BJ (cell line): ENCODE measurements at regions not wholly inside any gene's neighbourhood (a gene's known extent, or its start where the extent isn't known, plus 50 kb on each side); places are given as distances from the start of the nearest gene placed in this dataset.

ENCODE experiments used
- CTCF ChIA-PET: fragments of 350-600 bp; formaldehyde crosslinking; extraction: SDS; loops from one replicate; lab custom pipeline; 2021; ENCODE audit warnings: antibody characterized with exemption, inconsistent platforms; lab: Yijun Ruan, JAX
- POLR2A ChIA-PET: fragments of 300-600 bp; sonication (Branson Sonifier 250); formaldehyde crosslinking; extraction: SDS; loops from one replicate; lab custom pipeline; 2021; ENCODE audit warnings: antibody characterized with exemption; lab: Charles Lee
- DNase-seq: peaks from one replicate; pipeline ENCODE4 v3.0.0-alpha.2; 2011; ENCODE audit warnings: low read depth
- H3K27me3 ChIP-seq: 2 replicates; pipeline ENCODE4 v1.6.0; 2011; ENCODE audit warnings: low read length; ENCODE audit not compliant: control insufficient read depth, insufficient read depth
- H3K36me3 ChIP-seq: 2 replicates; pipeline ENCODE4 v1.5.1; 2011; ENCODE audit warnings: low read length; ENCODE audit not compliant: control insufficient read depth, insufficient read depth
- H3K4me3 ChIP-seq: 2 replicates; pipeline ENCODE4 v1.5.1; 2011; ENCODE audit warnings: low read depth, mild to moderate bottlenecking, control low read depth, low read length
- TF ChIP-seq, protein P1 (sequence below): IDR thresholded peaks from 2 replicates; pipeline ENCODE4 v1.5.1; 2011; ENCODE audit warnings: low read depth, mild to moderate bottlenecking, control low read depth, inconsistent platforms, low read length, moderate library complexity; ENCODE audit not compliant: insufficient read depth

DNA sequence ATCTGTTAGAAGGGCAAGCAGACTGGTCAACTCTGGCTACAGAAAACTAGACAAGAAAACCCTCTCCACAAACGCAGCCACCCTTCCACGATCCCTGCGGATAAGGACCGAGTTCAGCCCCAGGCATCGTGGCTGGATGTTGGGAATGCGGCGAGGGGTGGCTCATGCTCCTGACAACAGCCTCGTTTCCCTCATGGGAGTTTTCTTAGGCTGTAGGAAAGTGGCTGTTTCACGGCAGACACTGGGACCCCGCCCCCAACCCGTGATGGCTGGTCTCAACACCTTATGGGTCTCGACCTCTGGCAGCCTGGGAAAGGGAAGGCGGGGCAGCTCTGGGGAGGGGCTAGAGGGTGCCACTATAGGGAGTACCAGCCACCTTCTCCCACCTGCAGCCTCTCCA is 123.3 kb downstream of the RFLNA start:
- no peak for DNase-seq
- POLR2A ChIA-PET, result interaction anchor here (0.6 kb wide), 1 partner anchor 135 kb away, joined by 3 read pairs; no protein-coding TSS in a partner anchor
- H3K27me3 ChIP-seq, result no peaks in the 10 kb centered on the region
- TF ChIP-seq, protein P1, sequence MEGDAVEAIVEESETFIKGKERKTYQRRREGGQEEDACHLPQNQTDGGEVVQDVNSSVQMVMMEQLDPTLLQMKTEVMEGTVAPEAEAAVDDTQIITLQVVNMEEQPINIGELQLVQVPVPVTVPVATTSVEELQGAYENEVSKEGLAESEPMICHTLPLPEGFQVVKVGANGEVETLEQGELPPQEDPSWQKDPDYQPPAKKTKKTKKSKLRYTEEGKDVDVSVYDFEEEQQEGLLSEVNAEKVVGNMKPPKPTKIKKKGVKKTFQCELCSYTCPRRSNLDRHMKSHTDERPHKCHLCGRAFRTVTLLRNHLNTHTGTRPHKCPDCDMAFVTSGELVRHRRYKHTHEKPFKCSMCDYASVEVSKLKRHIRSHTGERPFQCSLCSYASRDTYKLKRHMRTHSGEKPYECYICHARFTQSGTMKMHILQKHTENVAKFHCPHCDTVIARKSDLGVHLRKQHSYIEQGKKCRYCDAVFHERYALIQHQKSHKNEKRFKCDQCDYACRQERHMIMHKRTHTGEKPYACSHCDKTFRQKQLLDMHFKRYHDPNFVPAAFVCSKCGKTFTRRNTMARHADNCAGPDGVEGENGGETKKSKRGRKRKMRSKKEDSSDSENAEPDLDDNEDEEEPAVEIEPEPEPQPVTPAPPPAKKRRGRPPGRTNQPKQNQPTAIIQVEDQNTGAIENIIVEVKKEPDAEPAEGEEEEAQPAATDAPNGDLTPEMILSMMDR, result no peak
- H3K4me3 ChIP-seq, result no peak overlapping the region
- CTCF ChIA-PET, result no interaction called here
- peaks cover 28% of the 10 kb centered on the region for H3K36me3 ChIP-seq

DNA sequence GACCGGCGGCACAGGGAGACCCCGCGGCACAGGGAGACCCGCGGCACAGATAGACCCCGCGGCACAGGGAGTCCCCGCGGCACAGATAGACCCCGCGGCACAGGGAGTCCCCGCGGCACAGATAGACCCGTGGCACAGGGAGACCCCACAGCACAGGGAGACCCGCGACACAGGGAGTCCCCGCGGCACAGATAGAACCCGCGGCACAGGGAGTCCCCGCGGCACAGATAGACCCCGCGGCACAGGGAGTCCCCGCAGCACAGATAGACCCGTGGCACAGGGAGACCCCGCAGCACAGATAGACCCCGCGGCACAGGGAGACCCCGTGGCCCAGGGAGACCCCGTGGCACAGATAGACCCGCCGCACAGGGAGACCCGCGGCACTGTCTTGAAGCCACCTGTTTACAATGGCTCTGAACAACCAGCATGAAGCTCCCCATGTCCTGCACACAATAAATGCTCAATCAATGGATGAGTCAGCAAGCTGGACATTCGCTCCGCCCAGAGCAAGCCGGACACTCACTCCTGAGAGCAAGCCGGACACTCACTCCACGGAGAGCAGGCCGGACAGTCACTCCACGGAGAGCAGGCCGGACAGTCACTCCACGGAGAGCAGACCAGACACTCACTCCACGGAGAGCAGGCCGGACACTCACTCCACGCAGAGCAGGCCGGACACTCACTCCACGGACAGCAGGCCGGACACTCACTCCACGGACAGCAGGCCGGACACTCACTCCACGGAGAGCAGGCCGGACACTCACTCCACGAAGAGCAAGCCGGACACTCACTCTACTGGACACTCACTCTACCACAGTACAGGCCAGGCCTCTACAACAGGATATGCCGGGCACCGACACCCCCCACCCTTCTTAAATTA is 121.9 kb downstream of the RFLNA start:
- TF ChIP-seq, protein P1, result no peak
- ChIA-PET POLR2A (no interaction called here), CTCF (no interaction called here)
- Histone ChIP-seq H3K4me3 (no peak overlapping the region), H3K36me3 (peaks cover 35% of the 10 kb centered on the region), H3K27me3 (no peaks in the 10 kb centered on the region)
- no peak for DNase-seq

DNA sequence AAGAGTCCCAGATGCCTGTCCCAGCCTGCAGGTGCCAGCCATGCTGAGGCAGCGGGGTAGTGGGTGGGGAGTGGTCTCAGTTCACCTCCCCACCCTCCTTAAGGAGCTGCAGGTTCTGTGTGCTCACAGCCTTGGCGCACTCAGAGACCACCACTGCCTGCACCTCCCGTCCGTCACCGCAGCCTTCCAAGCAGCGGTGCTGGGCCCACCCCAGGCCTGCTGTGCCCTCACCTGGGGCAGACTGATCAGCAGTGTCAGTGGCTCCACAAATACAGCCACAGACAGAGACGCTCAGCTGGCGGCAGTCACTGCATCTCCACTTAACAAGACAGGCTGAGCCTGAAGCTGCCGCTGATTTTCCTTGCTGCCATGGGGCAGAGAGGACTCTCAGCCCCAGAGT is 120.2 kb downstream of the RFLNA start:
- TF ChIP-seq, protein P1, result no peak
- Histone ChIP-seq H3K36me3 (peaks cover 28% of the 10 kb centered on the region), H3K4me3 (no peak overlapping the region), H3K27me3 (no peaks in the 10 kb centered on the region)
- CTCF ChIA-PET, result interaction anchor here (0.6 to 1.2 kb wide), 3 partner anchors 10 to 361 kb away, joined by 3 to 4 read pairs (median 3); no protein-coding TSS in a partner anchor
- no peak for DNase-seq
- POLR2A ChIA-PET, result no interaction called here

DNA sequence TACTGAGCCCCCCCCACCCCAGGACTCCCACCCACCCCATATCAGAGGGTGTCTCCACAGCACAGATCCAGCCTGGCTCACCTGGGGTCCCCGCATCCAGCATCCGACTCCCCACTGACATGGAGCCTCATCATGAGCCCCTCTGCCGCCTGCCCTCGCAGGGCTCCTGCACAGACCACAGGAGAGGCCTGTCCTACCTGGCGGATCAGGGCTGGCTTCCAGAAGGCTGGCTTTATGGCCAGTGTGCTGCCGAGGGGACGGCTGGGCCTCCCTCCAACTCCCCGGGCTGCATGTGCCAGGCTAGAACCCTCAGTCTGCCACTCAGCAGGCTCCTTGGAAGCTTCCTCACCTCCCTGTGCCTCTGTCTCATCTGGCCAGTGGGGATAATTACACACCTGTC is 119.0 kb downstream of the RFLNA start:
- no peaks in the 10 kb centered on the region for H3K27me3 ChIP-seq
- TF ChIP-seq, protein P1, result no peak
- H3K36me3 ChIP-seq, result peaks cover 24% of the 10 kb centered on the region
- DNase-seq, result no peak
- POLR2A ChIA-PET, result no interaction called here
- CTCF ChIA-PET, result no interaction called here
- H3K4me3 ChIP-seq, result no peak overlapping the region

DNA sequence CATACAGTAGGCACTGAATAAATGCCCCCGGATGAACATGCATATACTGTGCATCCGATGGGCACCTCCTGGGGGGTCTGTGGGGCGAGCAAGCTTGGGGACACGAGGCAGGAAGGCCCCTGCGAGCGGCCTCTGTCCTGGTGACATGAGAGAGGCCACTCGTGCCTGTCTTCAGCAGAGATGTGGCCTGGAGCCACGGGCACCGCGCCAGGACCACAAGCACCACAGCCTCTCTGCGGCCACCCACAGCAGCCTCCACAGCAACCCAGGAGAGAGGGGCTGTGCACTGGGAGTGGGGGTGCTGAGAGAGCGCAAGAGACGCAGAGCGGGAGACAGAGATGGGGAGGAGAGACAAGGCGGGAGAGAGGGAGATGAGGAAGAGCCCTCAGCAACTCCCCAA is 118.5 kb downstream of the RFLNA start:
- ChIA-PET CTCF (no interaction called here), POLR2A (no interaction called here)
- DNase-seq, result no peak
- Histone ChIP-seq H3K27me3 (no peaks in the 10 kb centered on the region), H3K36me3 (peaks cover 23% of the 10 kb centered on the region), H3K4me3 (no peak overlapping the region)
- TF ChIP-seq, protein P1, result no peak
